Peyer's patch (tissue), 4 donors: ENCODE measurements at regions not wholly inside any gene's neighbourhood (a gene's known extent, or its start where the extent isn't known, plus 50 kb on each side); places are given as distances from the start of the nearest gene placed in this dataset.
A peak's percentile ranks its signal among the peaks of the same experiment; 100 is the strongest.

Experiments used
- DNase-seq, 3 donors: peaks; one replicate each; pipeline ENCODE4 v3.0.0-alpha.2; 2017 to 2019
- H3K27ac ChIP-seq, 4 donors: fragments of 200-600 bp; sonication (generic); one replicate each; pipeline ENCODE4 v1.5.1; 2016 to 2019
- H3K27me3 ChIP-seq, 2 donors: fragments of 200-600 bp; sonication (generic); one replicate each; pipeline ENCODE4 v1.5.1; 2019
- H3K36me3 ChIP-seq, 3 donors: fragments of 200-600 bp; sonication (generic); one replicate each; pipeline ENCODE4 v1.5.1; 2016 to 2019
- H3K4me1 ChIP-seq, 4 donors: fragments of 200-600 bp; sonication (generic); one replicate each; pipeline ENCODE4 v1.5.1; 2016 to 2019
- H3K4me3 ChIP-seq, 4 donors: fragments of 200-600 bp; sonication (generic); 1 replicate in 3 of 4; 2 replicates in 1 of 4; pipeline ENCODE4 v1.5.1; 2016 to 2019; ENCODE audit warnings: mild to moderate bottlenecking in 1 of 4
- H3K9me3 ChIP-seq, 4 donors: fragments of 200-600 bp; sonication (generic); one replicate each; pipeline ENCODE4 v1.5.1; 2016 to 2019; ENCODE audit warnings: mild to moderate bottlenecking in 1 of 4
- CTCF ChIP-seq, 6 experiments: fragments of 450-650 bp in 4 of 6; fragments of 200-600 bp in 2 of 6; sonication (generic) in 1 of 6; IDR thresholded peaks; one replicate each; pipeline ENCODE4 v1.5.1; 2017 to 2019; ENCODE audit warnings: antibody characterized with exemption in 6 of 6, mild to moderate bottlenecking in 3 of 6, moderate library complexity in 1 of 6
- POLR2A ChIP-seq, 2 donors: fragments of 450-650 bp; IDR thresholded peaks; one replicate each; pipeline ENCODE4 v1.5.1; 2017; ENCODE audit warnings: antibody characterized with exemption in 2 of 2, mild to moderate bottlenecking in 2 of 2, moderate library complexity in 2 of 2

GRCh38 chr6:14633479-14633878, 515.9 kb downstream of the CD83 start:
- TF ChIP-seq CTCF (IDR thresholded peaks at IDR 0.05): no peak
- TF ChIP-seq POLR2A (IDR thresholded peaks at IDR 0.05): no peak
- Histone ChIP-seq H3K4me1 (peaks cover 0 to 18% (median 13%) of the 10 kb centered on the region in 4 donors), H3K9me3 (no peaks in the 10 kb centered on the region), H3K4me3 (no peak overlapping the region), H3K27ac (peak overlapping the region in 1 of 4 donors; percentile 82), H3K36me3 (no peaks in the 10 kb centered on the region), H3K27me3 (no peaks in the 10 kb centered on the region)
- no peak for DNase-seq

- Histone ChIP-seq H3K4me1 (peaks cover 0 to 24% (median 17%) of the 10 kb centered on the region in 4 donors), H3K36me3 (no peaks in the 10 kb centered on the region), H3K4me3 (no peak overlapping the region), H3K9me3 (no peaks in the 10 kb centered on the region), H3K27me3 (no peaks in the 10 kb centered on the region), H3K27ac (peak overlapping the region in 1 of 4 donors; percentile 82)
- no peak for TF ChIP-seq CTCF (IDR thresholded peaks at IDR 0.05)
- no peak for TF ChIP-seq POLR2A (IDR thresholded peaks at IDR 0.05)
- peak in 1 of 3 donors; percentile 54 for DNase-seq
These were observed 516.5 kb downstream of the CD83 start for GRCh38 chr6:14634072-14634471.

GRCh38 chr6:14635195-14635594, 517.6 kb downstream of the CD83 start:
- H3K27ac ChIP-seq: peak overlapping the region in 2 of 4 donors; percentile 73 to 82
- peaks cover 0 to 26% (median 21%) of the 10 kb centered on the region in 4 donors for H3K4me1 ChIP-seq
- no peaks in the 10 kb centered on the region for H3K27me3 ChIP-seq
- peak overlapping the region in 1 of 4 donors; percentile 0 for H3K4me3 ChIP-seq
- no peaks in the 10 kb centered on the region for H3K36me3 ChIP-seq
- TF ChIP-seq CTCF (IDR thresholded peaks at IDR 0.05) (no peak), POLR2A (IDR thresholded peaks at IDR 0.05) (no peak)
- peak in 2 of 3 donors; percentile 86 to 91 for DNase-seq
- H3K9me3 ChIP-seq: no peaks in the 10 kb centered on the region

GRCh38 chr6:14635934-14636591, 518.5 kb downstream of the CD83 start:
- DNase-seq: no peak
- Histone ChIP-seq H3K36me3 (no peaks in the 10 kb centered on the region), H3K4me1 (peaks cover 0 to 26% (median 21%) of the 10 kb centered on the region in 4 donors), H3K27ac (peak overlapping the region in 3 of 4 donors; percentile 56 to 82 (median 73)), H3K27me3 (no peaks in the 10 kb centered on the region), H3K9me3 (no peaks in the 10 kb centered on the region), H3K4me3 (no peak overlapping the region)
- TF ChIP-seq CTCF (IDR thresholded peaks at IDR 0.05): no peak
- no peak for TF ChIP-seq POLR2A (IDR thresholded peaks at IDR 0.05)

- Histone ChIP-seq H3K27me3 (no peaks in the 10 kb centered on the region), H3K36me3 (no peaks in the 10 kb centered on the region), H3K27ac (peak overlapping the region; percentile 19 to 82 (median 64)), H3K9me3 (no peaks in the 10 kb centered on the region), H3K4me3 (peak overlapping the region in 3 of 4 donors; percentile 9 to 16 (median 10)), H3K4me1 (peaks cover 0 to 26% (median 19%) of the 10 kb centered on the region in 4 donors)
- TF ChIP-seq CTCF (IDR thresholded peaks at IDR 0.05) (no peak), POLR2A (IDR thresholded peaks at IDR 0.05) (no peak)
- no peak for DNase-seq
These were observed 520.9 kb downstream of the CD83 start for GRCh38 chr6:14638435-14638905.
